H1 (cell line): ENCODE measurements at regions not wholly inside any gene's neighbourhood (a gene's known extent, or its start where the extent isn't known, plus 50 kb on each side); places are given as distances from the start of the nearest gene placed in this dataset.

ENCODE experiments used
- CTCF ChIA-PET: fragments of 300-600 bp; sonication (Branson Sonifier 250); formaldehyde crosslinking; loops from one replicate; lab custom pipeline; 2021; ENCODE audit not compliant: partially characterized antibody; lab: Charles Lee
- POLR2A ChIA-PET: fragments of 300-600 bp; sonication (Branson Sonifier 250); formaldehyde crosslinking; loops from one replicate; lab custom pipeline; 2021; ENCODE audit warnings: inconsistent platforms; ENCODE audit not compliant: partially characterized antibody; lab: Charles Lee
- DNase-seq, 2 experiments: peaks; one replicate each; pipeline versions ENCODE4 v3.0.0 to v3.0.0-alpha.2; 2010 to 2022; ENCODE audit warnings: low spot score in 2 of 2, low read depth in 1 of 2, mixed read lengths in 1 of 2
- FAIRE-seq: peaks from 2 replicates; lab custom pipeline; 2011; peaks lifted over from hg19 to GRCh38; lab: Jason Lieb, UNC
- H2AFZ ChIP-seq: 2 replicates; pipeline ENCODE4 v1.8.1; 2012; ENCODE audit warnings: low read length, inconsistent platforms
- H2AK5ac ChIP-seq: 2 replicates; pipeline ENCODE4 v1.6.1; 2013; ENCODE audit warnings: low read depth, low read length
- H2BK120ac ChIP-seq: replicated peaks from 2 replicates; pipeline ENCODE3; 2013; ENCODE audit warnings: low read depth, low read length, inconsistent platforms
- H2BK12ac ChIP-seq: 2 replicates; pipeline ENCODE4 v1.6.1; 2013; ENCODE audit warnings: low read depth, low read length
- H2BK15ac ChIP-seq: 2 replicates; pipeline ENCODE4 v1.6.1; 2013; ENCODE audit warnings: low read length
- H2BK20ac ChIP-seq: 2 replicates; pipeline ENCODE4 v1.6.1; 2013; ENCODE audit warnings: low read length
- H2BK5ac ChIP-seq: 2 replicates; pipeline ENCODE4 v1.6.1; 2013; ENCODE audit warnings: low read depth, low read length
- H3K14ac ChIP-seq: 2 replicates; pipeline ENCODE4 v1.6.1; 2013; ENCODE audit warnings: inconsistent platforms; ENCODE audit not compliant: insufficient read length
- H3K18ac ChIP-seq: 2 replicates; pipeline ENCODE4 v1.6.1; 2013; ENCODE audit warnings: low read length; ENCODE audit errors: extremely low read depth
- H3K23ac ChIP-seq: 2 replicates; pipeline ENCODE4 v1.6.1; 2013; ENCODE audit warnings: inconsistent platforms; ENCODE audit not compliant: insufficient read length
- H3K23me2 ChIP-seq: 2 replicates; pipeline ENCODE4 v1.6.1; 2013; ENCODE audit warnings: low read depth, low read length
- H3K27ac ChIP-seq: 2 replicates; pipeline ENCODE4 v1.6.1; 2011; ENCODE audit warnings: low read depth, low read length, inconsistent platforms
- H3K27me3 ChIP-seq, 4 experiments: replicated peaks in 1 of 4; 1 replicate in 1 of 4; 2 replicates in 3 of 4; pipeline versions ENCODE4 v1.6.1 to v1.8.1; 2011 to 2013; ENCODE audit warnings: low read length in 3 of 4, mild to moderate bottlenecking in 3 of 4, inconsistent platforms in 2 of 4, mixed read lengths in 2 of 4, moderate library complexity in 1 of 4; ENCODE audit not compliant: control insufficient read depth in 3 of 4, insufficient read depth in 3 of 4; ENCODE audit errors: extremely low read depth in 1 of 4
- H3K36me3 ChIP-seq, 4 experiments: 2 replicates each; pipeline versions ENCODE4 v1.6.1 to v1.8.1; 2011 to 2013; ENCODE audit warnings: mild to moderate bottlenecking in 4 of 4, low read length in 3 of 4, moderate library complexity in 2 of 4, control low read depth in 1 of 4, inconsistent platforms in 1 of 4; ENCODE audit not compliant: insufficient read depth in 4 of 4, control insufficient read depth in 2 of 4
- H3K4ac ChIP-seq: replicated peaks from 2 replicates; pipeline ENCODE3; 2013; ENCODE audit warnings: low read length, low read depth, mixed read lengths, inconsistent platforms; ENCODE audit not compliant: insufficient read length
- H3K4me1 ChIP-seq, 4 experiments: replicated peaks in 1 of 4; 1 replicate in 1 of 4; 2 replicates in 3 of 4; pipeline versions ENCODE4 v1.6.1 to v1.8.1; 2011 to 2013; ENCODE audit warnings: low read length in 3 of 4, inconsistent platforms in 2 of 4, mixed read lengths in 1 of 4; ENCODE audit not compliant: insufficient read depth in 4 of 4, control insufficient read depth in 3 of 4
- H3K4me2 ChIP-seq, 2 experiments: 2 replicates each; pipeline versions ENCODE4 v1.6.1 to v1.8.1; 2011 to 2013; ENCODE audit warnings: low read depth in 2 of 2, low read length in 2 of 2, control low read depth in 1 of 2, inconsistent platforms in 1 of 2, mild to moderate bottlenecking in 1 of 2; ENCODE audit not compliant: insufficient read depth in 1 of 2
- H3K4me3 ChIP-seq, 4 experiments: fragments of 200-600, 300-600 bp in 1 of 4; sonication (generic), shearing (Covaris generic), sonication (Bioruptor Twin) in 1 of 4; 2 replicates each; pipeline versions ENCODE4 v1.5.1 to v1.8.1; 2011 to 2016; ENCODE audit warnings: low read length in 4 of 4, low read depth in 3 of 4, control low read depth in 2 of 4, inconsistent platforms in 2 of 4, mild to moderate bottlenecking in 2 of 4, mixed read lengths in 1 of 4, moderate library complexity in 1 of 4; ENCODE audit not compliant: insufficient read depth in 2 of 4; ENCODE audit errors: extremely low read depth in 1 of 4
- H3K56ac ChIP-seq: replicated peaks from 2 replicates; pipeline ENCODE3; 2013; ENCODE audit warnings: low read depth, mild to moderate bottlenecking, mixed read lengths, low read length, inconsistent platforms; ENCODE audit not compliant: insufficient read length
- H3K79me1 ChIP-seq: 2 replicates; pipeline ENCODE4 v1.6.1; 2013; ENCODE audit warnings: low read depth, low read length, control low read depth
- H3K79me2 ChIP-seq, 2 experiments: 2 replicates each; pipeline versions ENCODE4 v1.6.1 to v1.8.1; 2012 to 2013; ENCODE audit warnings: low read length in 2 of 2, mild to moderate bottlenecking in 2 of 2, inconsistent platforms in 1 of 2; ENCODE audit not compliant: insufficient read depth in 2 of 2, control insufficient read depth in 1 of 2
- H3K9ac ChIP-seq, 4 experiments: replicated peaks in 1 of 4; 1 replicate in 1 of 4; 2 replicates in 3 of 4; pipeline versions ENCODE4 v1.6.1 to v1.8.1; 2011 to 2013; ENCODE audit warnings: low read depth in 3 of 4, low read length in 3 of 4, control low read depth in 2 of 4, mild to moderate bottlenecking in 2 of 4, moderate library complexity in 2 of 4, inconsistent platforms in 1 of 4; ENCODE audit errors: extremely low read depth in 1 of 4
- H3K9me3 ChIP-seq, 2 experiments: 2 replicates each; pipeline versions ENCODE4 v1.6.1 to v1.8.1; 2012 to 2013; ENCODE audit warnings: mild to moderate bottlenecking in 2 of 2, moderate library complexity in 2 of 2, control low read depth in 1 of 2, inconsistent platforms in 1 of 2, low read depth in 1 of 2, low read length in 1 of 2, mixed read lengths in 1 of 2; ENCODE audit not compliant: insufficient read depth in 2 of 2
- H4K20me1 ChIP-seq, 2 experiments: replicated peaks in 1 of 2; 2 replicates each; pipeline versions ENCODE3 to v1.8.1; 2011 to 2013; ENCODE audit warnings: inconsistent platforms in 2 of 2, low read length in 2 of 2, mild to moderate bottlenecking in 1 of 2; ENCODE audit not compliant: insufficient read depth in 2 of 2, control insufficient read depth in 1 of 2
- H4K5ac ChIP-seq: 2 replicates; pipeline ENCODE4 v1.6.1; 2013; ENCODE audit warnings: low read length, low read depth, mixed read lengths, inconsistent platforms; ENCODE audit not compliant: insufficient read length
- H4K8ac ChIP-seq: 2 replicates; pipeline ENCODE4 v1.8.0; 2013; ENCODE audit warnings: mild to moderate bottlenecking, moderate library complexity, low read length, inconsistent platforms; ENCODE audit not compliant: insufficient read depth; ENCODE audit errors: extremely low read depth
- H4K91ac ChIP-seq: replicated peaks from 2 replicates; pipeline ENCODE3; 2013; ENCODE audit warnings: low read length, mixed read lengths, inconsistent platforms; ENCODE audit not compliant: insufficient read length
- BRCA1 ChIP-seq: IDR thresholded peaks from 2 replicates; pipeline ENCODE4 v1.6.1; 2012; ENCODE audit warnings: low read depth, low read length, improper control_type of control experiment
- CREB1 ChIP-seq: IDR thresholded peaks from 2 replicates; pipeline ENCODE4 v1.6.1; 2012; ENCODE audit warnings: inconsistent platforms
- GABPA ChIP-seq: IDR thresholded peaks from 2 replicates; pipeline ENCODE4 v1.6.1; 2011; ENCODE audit warnings: mild to moderate bottlenecking, low read length, moderate library complexity, borderline replicate concordance; ENCODE audit not compliant: insufficient read depth
- HDAC2 ChIP-seq, 2 experiments: fragments of 300-600 bp in 1 of 2; sonication (generic) in 1 of 2; IDR thresholded peaks; 2 replicates each; pipeline ENCODE4 v1.6.1; 2011 to 2012; ENCODE audit warnings: low read depth in 2 of 2, low read length in 2 of 2, mild to moderate bottlenecking in 2 of 2, moderate library complexity in 2 of 2, borderline replicate concordance in 1 of 2, inconsistent platforms in 1 of 2
- JUN ChIP-seq: IDR thresholded peaks from 2 replicates; pipeline ENCODE4 v1.6.1; 2011; ENCODE audit warnings: low read depth, mild to moderate bottlenecking, improper control_type of control experiment, low read length
- PHF8 ChIP-seq: fragments of 200-600 bp; sonication (generic); conservative IDR thresholded peaks from 2 replicates; pipeline ENCODE4 v1.7.1; 2012; ENCODE audit warnings: low read depth, mild to moderate bottlenecking, inconsistent platforms, low read length, moderate library complexity
- RFX5 ChIP-seq: IDR thresholded peaks from 2 replicates; pipeline ENCODE4 v1.6.1; 2011; ENCODE audit warnings: low read depth, low read length, improper control_type of control experiment, borderline replicate concordance
- SIRT6 ChIP-seq: IDR thresholded peaks from one replicate; pipeline ENCODE4 v1.7.1; 2012; ENCODE audit warnings: low read length, inconsistent platforms
- TEAD4 ChIP-seq: IDR thresholded peaks from 2 replicates; pipeline ENCODE4 v1.6.1; 2012; ENCODE audit warnings: low read depth, low read length, inconsistent platforms, mixed read lengths
- YY1 ChIP-seq: IDR thresholded peaks from 2 replicates; pipeline ENCODE4 v1.6.1; 2011; ENCODE audit warnings: low read depth, mild to moderate bottlenecking, low read length
- WGBS, 2 experiments: shearing (Covaris generic) in 1 of 2; methylation state at CpG; one replicate each; pipeline versions ENCODE4 v1.1.6 to v1.1.7; 2013 to 2015; ENCODE audit warnings: low lambda C conversion rate in 2 of 2, mixed read lengths in 2 of 2, inconsistent platforms in 1 of 2, low coverage in 1 of 2, missing lambda C conversion rate in 1 of 2; ENCODE audit not compliant: insufficient replicate concordance in 2 of 2, insufficient coverage in 1 of 2, insufficient read length in 1 of 2; ENCODE audit errors: extremely low coverage in 1 of 2, missing lambda C conversion rate in 1 of 2; 5-methylcytosine and 5-hydroxymethylcytosine counted together

- Histone ChIP-seq H3K9ac (no peak overlapping the region), H4K5ac (no peak overlapping the region), H2AK5ac (no peak overlapping the region), H4K8ac (no peak overlapping the region), H3K79me2 (no peaks in the 10 kb centered on the region), H3K9me3 (peaks cover 9% of the 10 kb centered on the region in 2 experiments; a peak in 3 of 4 replicates), H3K23ac (no peak overlapping the region), H3K4me3 (no peak overlapping the region), H3K27me3 (no peaks in the 10 kb centered on the region), H3K27ac (no peak overlapping the region), H3K18ac (no peak overlapping the region), H3K56ac (no peak overlapping the region), H4K20me1 (no peaks in the 10 kb centered on the region), H3K79me1 (no peaks in the 10 kb centered on the region), H2BK15ac (peak overlapping the region; percentile 5; the same call in 1 of the 2 replicates), H2BK120ac (no peak overlapping the region), H3K36me3 (peaks cover 0 to 4% (median 0%) of the 10 kb centered on the region in 4 experiments; a peak in 1 of 8 replicates), H2AFZ (no peak overlapping the region), H3K14ac (no peak overlapping the region), H3K4me2 (no peak overlapping the region), H2BK12ac (no peak overlapping the region), H4K91ac (no peak overlapping the region), H2BK5ac (no peak overlapping the region), H3K4ac (no peak overlapping the region), H2BK20ac (no peak overlapping the region), H3K4me1 (no peaks in the 10 kb centered on the region), H3K23me2 (no peaks in the 10 kb centered on the region)
- no peak for FAIRE-seq
- DNase-seq: no peak
- ChIA-PET CTCF (interaction anchor here (2.0 kb wide), 1 partner anchor 253 kb away, joined by 5 read pairs; no protein-coding TSS in a partner anchor), POLR2A (no interaction called here)
- WGBS, 2 experiments: 94% methylated on average over 12 of the region's 12 CpGs; no CpG with 5 or more reads in 1 of the 2 experiments
- TF ChIP-seq TEAD4: no peak
- TF ChIP-seq YY1: no peak
- TF ChIP-seq JUN: no peak
- TF ChIP-seq GABPA: no peak
- TF ChIP-seq SIRT6: no peak
- no peak for TF ChIP-seq HDAC2 (IDR thresholded peaks at IDR 0.05; ENCODE audit: borderline replicate concordance in 1 of 2, low read depth in 2 of 2, low read length in 2 of 2)
- no peak for TF ChIP-seq BRCA1
- TF ChIP-seq PHF8: no peak
- TF ChIP-seq CREB1: no peak
- no peak for TF ChIP-seq RFX5
Observed at GRCh38 chr13:90613076-90613795, 734.3 kb upstream of the MIR17HG start.
